Body of pancreas (tissue), 4 donors: ENCODE measurements at regions not wholly inside any gene's neighbourhood (a gene's known extent, or its start where the extent isn't known, plus 50 kb on each side); places are given as distances from the start of the nearest gene placed in this dataset.
A peak's percentile ranks its signal among the peaks of the same experiment; 100 is the strongest.

ENCODE experiments used
- ATAC-seq: fragments of 150-250 bp; one replicate; pipeline ENCODE4 v1.9.1; 2016
- DNase-seq, 4 donors: peaks; one replicate each; pipeline ENCODE4 v3.0.0-alpha.2; 2019
- H3K27ac ChIP-seq, 4 donors: fragments of 200-600 bp; sonication (generic); 1 replicate in 3 of 4; 2 replicates in 1 of 4; pipeline versions ENCODE4 v1.5.1 to v1.6.1; 2016 to 2019; ENCODE audit warnings: mild to moderate bottlenecking in 1 of 4, mixed read lengths in 1 of 4, moderate library complexity in 1 of 4
- H3K27me3 ChIP-seq, 2 donors: fragments of 200-600 bp; sonication (generic); one replicate each; pipeline ENCODE4 v1.6.0; 2016; ENCODE audit warnings: mild to moderate bottlenecking in 1 of 2
- H3K36me3 ChIP-seq, 2 donors: fragments of 200-600 bp; sonication (generic); replicated peaks in 1 of 2; 2 replicates each; pipeline ENCODE4 v1.5.1; 2016; ENCODE audit warnings: low read depth in 2 of 2; ENCODE audit not compliant: insufficient read depth in 1 of 2
- H3K4me1 ChIP-seq: fragments of 200-600 bp; sonication (generic); one replicate; pipeline ENCODE4 v1.6.0; 2016
- H3K4me3 ChIP-seq, 2 donors: fragments of 200-600 bp; sonication (generic); 1 replicate in 1 of 2; 2 replicates in 1 of 2; pipeline ENCODE4 v1.5.1; 2016 to 2019
- H3K9me3 ChIP-seq, 3 donors: fragments of 200-600 bp; sonication (generic); 1 replicate in 2 of 3; 2 replicates in 1 of 3; pipeline ENCODE4 v1.5.1; 2016
- POLR2A ChIP-seq, 3 donors: fragments of 450-650 bp; IDR thresholded peaks; one replicate each; pipeline ENCODE4 v1.6.1; 2016; ENCODE audit warnings: antibody characterized with exemption in 3 of 3, mild to moderate bottlenecking in 2 of 3
- WGBS, 2 donors: methylation state at CpG; one replicate each; pipeline ENCODE4 v1.1.5; 2017; 5-methylcytosine and 5-hydroxymethylcytosine counted together
- intact Hi-C: fragments of 100-400 bp; cut with DNase I; formaldehyde crosslinking; loops from one replicate; pipeline ENCODE4 v1.15.1; 2023
- TF ChIP-seq, protein P1 (sequence below), 7 experiments: fragments of 450-650 bp in 4 of 7; fragments of 200-600 bp in 3 of 7; sonication (generic) in 3 of 7; IDR thresholded peaks; one replicate each; pipeline ENCODE4 v1.5.1; 2016 to 2019; ENCODE audit warnings: antibody characterized with exemption in 7 of 7

DNA sequence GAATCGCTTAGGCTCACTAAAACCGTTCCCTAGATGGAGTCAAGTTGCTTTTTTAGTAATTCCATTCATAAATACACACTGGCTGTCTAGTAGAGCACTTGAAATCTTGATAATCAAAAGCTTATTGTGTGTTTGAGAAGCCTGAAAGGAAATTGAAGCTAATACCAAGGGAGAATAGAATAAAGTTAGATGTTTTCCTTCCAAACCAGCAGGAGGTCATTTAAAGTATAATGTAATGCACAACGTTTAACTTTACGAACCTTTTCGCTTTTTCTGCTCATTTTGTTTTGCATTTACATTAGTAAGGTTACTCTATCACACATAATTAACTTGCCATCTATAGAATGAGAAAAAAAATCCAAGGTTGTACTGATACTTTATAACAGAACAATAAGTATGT lies 440.9 kb downstream of the NKX6-1 start:
- no peak for ATAC-seq
- H3K27me3 ChIP-seq, result no peaks in the 10 kb centered on the region
- 51 to 59% methylated on average over 5 of the region's 5 CpGs for WGBS, 2 donors
- intact Hi-C loops, result no loop called here
- H3K9me3 ChIP-seq, result no peaks in the 10 kb centered on the region
- H3K4me1 ChIP-seq, result no peaks in the 10 kb centered on the region
- no peak for TF ChIP-seq POLR2A (IDR thresholded peaks at IDR 0.05)
- TF ChIP-seq, protein P1, sequence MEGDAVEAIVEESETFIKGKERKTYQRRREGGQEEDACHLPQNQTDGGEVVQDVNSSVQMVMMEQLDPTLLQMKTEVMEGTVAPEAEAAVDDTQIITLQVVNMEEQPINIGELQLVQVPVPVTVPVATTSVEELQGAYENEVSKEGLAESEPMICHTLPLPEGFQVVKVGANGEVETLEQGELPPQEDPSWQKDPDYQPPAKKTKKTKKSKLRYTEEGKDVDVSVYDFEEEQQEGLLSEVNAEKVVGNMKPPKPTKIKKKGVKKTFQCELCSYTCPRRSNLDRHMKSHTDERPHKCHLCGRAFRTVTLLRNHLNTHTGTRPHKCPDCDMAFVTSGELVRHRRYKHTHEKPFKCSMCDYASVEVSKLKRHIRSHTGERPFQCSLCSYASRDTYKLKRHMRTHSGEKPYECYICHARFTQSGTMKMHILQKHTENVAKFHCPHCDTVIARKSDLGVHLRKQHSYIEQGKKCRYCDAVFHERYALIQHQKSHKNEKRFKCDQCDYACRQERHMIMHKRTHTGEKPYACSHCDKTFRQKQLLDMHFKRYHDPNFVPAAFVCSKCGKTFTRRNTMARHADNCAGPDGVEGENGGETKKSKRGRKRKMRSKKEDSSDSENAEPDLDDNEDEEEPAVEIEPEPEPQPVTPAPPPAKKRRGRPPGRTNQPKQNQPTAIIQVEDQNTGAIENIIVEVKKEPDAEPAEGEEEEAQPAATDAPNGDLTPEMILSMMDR (IDR thresholded peaks at IDR 0.05), result no peak
- no peak for DNase-seq
- no peaks in the 10 kb centered on the region for H3K36me3 ChIP-seq
- H3K27ac ChIP-seq, result no peak overlapping the region
- H3K4me3 ChIP-seq, result no peak overlapping the region

GRCh38 chr4:84051639-84052038 lies 447.5 kb downstream of the NKX6-1 start:
- WGBS, 2 donors, result 38 to 54% methylated on average over 4 of the region's 4 CpGs

DNA sequence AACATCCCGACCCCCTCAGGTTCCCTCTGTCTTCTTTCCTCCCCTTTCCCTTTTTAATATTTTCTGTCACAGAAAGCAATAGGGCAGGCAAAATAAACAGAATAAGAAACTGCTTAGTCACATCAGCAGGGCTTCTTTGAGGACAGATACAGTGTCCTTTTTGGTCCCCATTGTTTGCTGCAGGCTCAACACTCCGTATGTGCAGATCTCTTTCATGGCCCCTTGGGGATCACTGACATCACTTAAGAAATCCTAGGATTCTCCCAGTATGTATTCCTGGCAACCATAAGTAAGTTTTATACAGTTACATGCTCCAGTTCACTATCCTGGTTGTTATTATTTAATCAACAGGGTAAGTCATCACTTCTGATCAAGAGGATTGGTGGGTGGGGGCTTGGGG lies 448.0 kb downstream of the NKX6-1 start:
- Histone ChIP-seq H3K9me3 (no peaks in the 10 kb centered on the region), H3K4me1 (no peaks in the 10 kb centered on the region), H3K27ac (no peak overlapping the region), H3K27me3 (no peaks in the 10 kb centered on the region), H3K36me3 (no peaks in the 10 kb centered on the region), H3K4me3 (no peak overlapping the region)
- WGBS, 2 donors, result 46 to 50% methylated on average over 2 of the region's 2 CpGs
- intact Hi-C loops, result no loop called here
- no peak for TF ChIP-seq POLR2A (IDR thresholded peaks at IDR 0.05)
- TF ChIP-seq, protein P1 (IDR thresholded peaks at IDR 0.05), result no peak
- DNase-seq (no peak), ATAC-seq (no peak)

More at GRCh38 chr4:84051639-84052038, 447.5 kb downstream of the NKX6-1 start:
- TF ChIP-seq, protein P1 (IDR thresholded peaks at IDR 0.05), result no peak
- TF ChIP-seq POLR2A (IDR thresholded peaks at IDR 0.05), result no peak
- intact Hi-C loops, result no loop called here
- DNase-seq, result no peak
- Histone ChIP-seq H3K4me1 (no peaks in the 10 kb centered on the region), H3K36me3 (no peaks in the 10 kb centered on the region), H3K9me3 (no peaks in the 10 kb centered on the region), H3K4me3 (no peak overlapping the region), H3K27me3 (no peaks in the 10 kb centered on the region), H3K27ac (no peak overlapping the region)
- ATAC-seq, result no peak

- ATAC-seq (no peak), DNase-seq (peak in 1 of 4 donors; percentile 6)
- Histone ChIP-seq H3K36me3 (no peaks in the 10 kb centered on the region), H3K4me3 (no peak overlapping the region), H3K9me3 (no peaks in the 10 kb centered on the region), H3K4me1 (no peaks in the 10 kb centered on the region), H3K27me3 (no peaks in the 10 kb centered on the region), H3K27ac (no peak overlapping the region)
- WGBS, 2 donors, result 8 to 14% methylated on average over 1 of the region's 1 CpG
- TF ChIP-seq, protein P1 (IDR thresholded peaks at IDR 0.05), result no peak
- no peak for TF ChIP-seq POLR2A (IDR thresholded peaks at IDR 0.05)
- intact Hi-C loops, result no loop called here
Measured at GRCh38 chr4:84050015-84050414, 449.1 kb downstream of the NKX6-1 start.

DNA sequence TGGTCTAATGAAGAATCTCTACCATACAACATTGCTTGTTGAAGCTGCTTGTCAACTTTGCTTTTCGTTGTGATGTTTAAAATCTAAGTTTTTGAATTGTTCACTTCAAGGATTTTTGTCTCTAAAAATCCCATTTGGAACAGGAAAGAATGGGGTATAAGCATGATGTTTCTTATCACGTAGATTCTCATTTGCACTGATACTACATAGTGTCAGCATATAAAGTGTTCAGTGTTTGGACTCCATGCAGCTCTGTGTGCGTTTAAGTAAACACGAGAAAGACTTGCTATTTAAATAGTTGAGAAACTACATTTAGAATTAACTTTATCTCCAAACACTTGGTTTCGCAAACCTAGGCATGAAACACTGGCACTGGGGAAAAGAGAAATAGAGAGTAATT lies 452.5 kb downstream of the NKX6-1 start:
- H3K27ac ChIP-seq, result no peak overlapping the region
- no peaks in the 10 kb centered on the region for H3K36me3 ChIP-seq
- TF ChIP-seq, protein P1 (IDR thresholded peaks at IDR 0.05), result no peak
- no peak for TF ChIP-seq POLR2A (IDR thresholded peaks at IDR 0.05)
- no peaks in the 10 kb centered on the region for H3K4me1 ChIP-seq
- no peaks in the 10 kb centered on the region for H3K27me3 ChIP-seq
- no peak overlapping the region for H3K4me3 ChIP-seq
- intact Hi-C loops, result no loop called here
- 30 to 32% methylated on average over 5 of the region's 5 CpGs for WGBS, 2 donors
- no peaks in the 10 kb centered on the region for H3K9me3 ChIP-seq
- ATAC-seq (no peak), DNase-seq (no peak)
